ENCODE measurements at regions not wholly inside any gene's neighbourhood (a gene's known extent, or its start where the extent isn't known, plus 50 kb on each side); places are given as distances from the start of the nearest gene placed in this dataset.

DNA sequence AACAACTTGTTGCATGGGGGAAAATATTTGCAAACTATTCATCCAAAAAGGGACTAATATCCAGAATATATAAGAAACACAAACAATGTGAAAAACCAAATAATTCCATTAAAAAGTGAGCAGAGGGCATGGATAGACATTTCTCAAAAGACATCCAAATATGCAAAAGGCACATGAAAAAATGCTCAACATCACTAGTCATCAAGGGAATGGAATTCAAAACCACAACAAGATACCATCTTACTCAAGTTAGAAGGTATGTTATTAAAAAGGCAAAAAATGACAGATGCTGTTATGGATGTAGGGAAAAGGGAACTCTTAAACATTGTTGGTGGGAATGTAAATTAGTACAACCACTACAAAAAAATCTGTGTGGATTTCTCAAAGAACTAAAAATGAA lies 396.5 kb downstream of the CCDC85A start:
- TF ChIP-seq, protein P1, sequence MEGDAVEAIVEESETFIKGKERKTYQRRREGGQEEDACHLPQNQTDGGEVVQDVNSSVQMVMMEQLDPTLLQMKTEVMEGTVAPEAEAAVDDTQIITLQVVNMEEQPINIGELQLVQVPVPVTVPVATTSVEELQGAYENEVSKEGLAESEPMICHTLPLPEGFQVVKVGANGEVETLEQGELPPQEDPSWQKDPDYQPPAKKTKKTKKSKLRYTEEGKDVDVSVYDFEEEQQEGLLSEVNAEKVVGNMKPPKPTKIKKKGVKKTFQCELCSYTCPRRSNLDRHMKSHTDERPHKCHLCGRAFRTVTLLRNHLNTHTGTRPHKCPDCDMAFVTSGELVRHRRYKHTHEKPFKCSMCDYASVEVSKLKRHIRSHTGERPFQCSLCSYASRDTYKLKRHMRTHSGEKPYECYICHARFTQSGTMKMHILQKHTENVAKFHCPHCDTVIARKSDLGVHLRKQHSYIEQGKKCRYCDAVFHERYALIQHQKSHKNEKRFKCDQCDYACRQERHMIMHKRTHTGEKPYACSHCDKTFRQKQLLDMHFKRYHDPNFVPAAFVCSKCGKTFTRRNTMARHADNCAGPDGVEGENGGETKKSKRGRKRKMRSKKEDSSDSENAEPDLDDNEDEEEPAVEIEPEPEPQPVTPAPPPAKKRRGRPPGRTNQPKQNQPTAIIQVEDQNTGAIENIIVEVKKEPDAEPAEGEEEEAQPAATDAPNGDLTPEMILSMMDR (conservative IDR thresholded peaks at IDR 0.05; ENCODE audit: low read length), result no peak
- no peak for TF ChIP-seq EZH2phosphoT487 (IDR thresholded peaks at IDR 0.05; ENCODE audit: borderline replicate concordance)
- no peaks in the 10 kb centered on the region for H4K20me1 ChIP-seq (ENCODE audit: insufficient read depth, low read length, poor library complexity, severe bottlenecking)
- no peak overlapping the region for H2AFZ ChIP-seq (ENCODE audit: low read length)
- no peak overlapping the region for H3K4me3 ChIP-seq (ENCODE audit: low read length, poor library complexity, severe bottlenecking)
- H3K9me3 ChIP-seq (ENCODE audit: insufficient read depth, low read depth, low read length), result no peaks in the 10 kb centered on the region
- H3K9me2 ChIP-seq (replicated peaks; ENCODE audit: low read depth, low read length), result no peaks in the 10 kb centered on the region
- H3K36me3 ChIP-seq (ENCODE audit: insufficient read depth, low read length), result no peaks in the 10 kb centered on the region
- H3K79me2 ChIP-seq (ENCODE audit: insufficient read depth, low read length), result no peaks in the 10 kb centered on the region
- H3K27me3 ChIP-seq (ENCODE audit: insufficient read depth, low read length, poor library complexity, severe bottlenecking), result no peaks in the 10 kb centered on the region
- H3K9ac ChIP-seq (ENCODE audit: low read depth, low read length, poor library complexity, severe bottlenecking), result no peak overlapping the region
- H3F3A ChIP-seq (ENCODE audit: low read depth), result no peaks in the 10 kb centered on the region
- H3K4me2 ChIP-seq (ENCODE audit: low read depth, low read length, poor library complexity, severe bottlenecking), result no peak overlapping the region
- H3K4me1 ChIP-seq (ENCODE audit: insufficient read depth, low read length, poor library complexity, severe bottlenecking), result no peaks in the 10 kb centered on the region

DNA sequence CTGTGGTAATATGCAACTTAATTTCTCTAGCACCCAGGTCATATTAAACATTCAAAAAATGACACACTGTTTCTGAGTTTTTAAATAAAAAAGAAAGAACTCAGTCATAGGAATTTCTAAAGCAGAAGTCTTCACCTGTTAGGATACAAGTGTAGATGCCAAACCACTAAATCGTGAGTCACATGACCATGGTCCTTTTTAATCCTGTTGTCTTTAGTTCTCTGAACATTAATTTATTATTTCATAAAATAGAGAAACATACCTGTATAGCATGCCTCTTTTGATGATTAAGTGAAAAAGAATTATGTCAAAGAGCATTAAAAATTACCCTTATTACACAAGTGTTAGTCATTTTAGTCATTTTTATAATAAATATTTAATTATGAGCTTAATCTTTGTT lies 398.8 kb downstream of the CCDC85A start:
- H2AFZ ChIP-seq (ENCODE audit: low read length), result no peak overlapping the region
- no peaks in the 10 kb centered on the region for H3K27me3 ChIP-seq (ENCODE audit: insufficient read depth, low read length, poor library complexity, severe bottlenecking)
- no peaks in the 10 kb centered on the region for H3K36me3 ChIP-seq (ENCODE audit: insufficient read depth, low read length)
- H4K20me1 ChIP-seq (ENCODE audit: insufficient read depth, low read length, poor library complexity, severe bottlenecking), result no peaks in the 10 kb centered on the region
- no peaks in the 10 kb centered on the region for H3K4me1 ChIP-seq (ENCODE audit: insufficient read depth, low read length, poor library complexity, severe bottlenecking)
- no peak overlapping the region for H3K4me3 ChIP-seq (ENCODE audit: low read length, poor library complexity, severe bottlenecking)
- no peaks in the 10 kb centered on the region for H3K9me2 ChIP-seq (replicated peaks; ENCODE audit: low read depth, low read length)
- H3K79me2 ChIP-seq (ENCODE audit: insufficient read depth, low read length), result no peaks in the 10 kb centered on the region
- no peak for TF ChIP-seq EZH2phosphoT487 (IDR thresholded peaks at IDR 0.05; ENCODE audit: borderline replicate concordance)
- TF ChIP-seq, protein P1 (conservative IDR thresholded peaks at IDR 0.05; ENCODE audit: low read length), result no peak
- no peak overlapping the region for H3K4me2 ChIP-seq (ENCODE audit: low read depth, low read length, poor library complexity, severe bottlenecking)
- H3F3A ChIP-seq (ENCODE audit: low read depth), result no peaks in the 10 kb centered on the region
- no peaks in the 10 kb centered on the region for H3K9me3 ChIP-seq (ENCODE audit: insufficient read depth, low read depth, low read length)
- H3K9ac ChIP-seq (ENCODE audit: low read depth, low read length, poor library complexity, severe bottlenecking), result no peak overlapping the region

- H3K9ac ChIP-seq (ENCODE audit: low read depth, low read length, poor library complexity, severe bottlenecking), result no peak overlapping the region
- no peaks in the 10 kb centered on the region for H4K20me1 ChIP-seq (ENCODE audit: insufficient read depth, low read length, poor library complexity, severe bottlenecking)
- no peaks in the 10 kb centered on the region for H3K27me3 ChIP-seq (ENCODE audit: insufficient read depth, low read length, poor library complexity, severe bottlenecking)
- H3K4me3 ChIP-seq (ENCODE audit: low read length, poor library complexity, severe bottlenecking), result no peak overlapping the region
- no peaks in the 10 kb centered on the region for H3K9me2 ChIP-seq (replicated peaks; ENCODE audit: low read depth, low read length)
- TF ChIP-seq, protein P1 (conservative IDR thresholded peaks at IDR 0.05; ENCODE audit: low read length), result no peak
- no peak for TF ChIP-seq EZH2phosphoT487 (IDR thresholded peaks at IDR 0.05; ENCODE audit: borderline replicate concordance)
- no peaks in the 10 kb centered on the region for H3K79me2 ChIP-seq (ENCODE audit: insufficient read depth, low read length)
- no peaks in the 10 kb centered on the region for H3F3A ChIP-seq (ENCODE audit: low read depth)
- no peak overlapping the region for H2AFZ ChIP-seq (ENCODE audit: low read length)
- H3K9me3 ChIP-seq (ENCODE audit: insufficient read depth, low read depth, low read length), result no peaks in the 10 kb centered on the region
- no peaks in the 10 kb centered on the region for H3K36me3 ChIP-seq (ENCODE audit: insufficient read depth, low read length)
- H3K4me2 ChIP-seq (ENCODE audit: low read depth, low read length, poor library complexity, severe bottlenecking), result no peak overlapping the region
- H3K4me1 ChIP-seq (ENCODE audit: insufficient read depth, low read length, poor library complexity, severe bottlenecking), result no peaks in the 10 kb centered on the region
Measured at GRCh38 chr2:56583796-56584315, 400.1 kb downstream of the CCDC85A start.
